Activated T-helper 1 cell treated with anti-CD3 and anti-CD28 coated beads, Interleukin-12 subunit alpha, Interleukin-12 subunit beta, Interleukin-2, Interleukin-4 antibody, amounts not matched to agents 30 ng/mL and 10 ng/mL and 1 ng/mL, durations not matched to agents 14 hours and 24 hours and 36 hours (primary cell): ENCODE measurements at regions not wholly inside any gene's neighbourhood (a gene's known extent, or its start where the extent isn't known, plus 50 kb on each side); places are given as distances from the start of the nearest gene placed in this dataset.

Experiments
- DNase-seq: peaks from one replicate; pipeline ENCODE4 v3.0.0; 2021; ENCODE audit warnings: low spot score
- H3K27ac Mint-ChIP-seq: one replicate; pipeline ENCODE4 v1.8.0; 2021; ENCODE audit warnings: mild to moderate bottlenecking, mixed read lengths
- H3K27me3 Mint-ChIP-seq: one replicate; pipeline ENCODE4 v1.8.0; 2022; ENCODE audit warnings: mild to moderate bottlenecking, moderate library complexity, mixed read lengths; ENCODE audit not compliant: insufficient read depth
- H3K36me3 Mint-ChIP-seq: one replicate; pipeline ENCODE4 v1.8.0; 2021; ENCODE audit warnings: low read depth, mixed read lengths
- H3K4me1 Mint-ChIP-seq: one replicate; pipeline ENCODE4 v1.8.0; 2021; ENCODE audit warnings: low read depth, mixed read lengths
- H3K4me3 Mint-ChIP-seq: one replicate; pipeline ENCODE4 v1.8.0; 2021; ENCODE audit warnings: mild to moderate bottlenecking, moderate library complexity, mixed read lengths
- H3K9me3 Mint-ChIP-seq: one replicate; pipeline ENCODE4 v1.8.0; 2021; ENCODE audit warnings: mixed read lengths
- intact Hi-C: fragments of 100-400 bp; cut with micrococcal nuclease; formaldehyde crosslinking; loops from one replicate; pipeline ENCODE4 v1.15.1; 2024

DNA sequence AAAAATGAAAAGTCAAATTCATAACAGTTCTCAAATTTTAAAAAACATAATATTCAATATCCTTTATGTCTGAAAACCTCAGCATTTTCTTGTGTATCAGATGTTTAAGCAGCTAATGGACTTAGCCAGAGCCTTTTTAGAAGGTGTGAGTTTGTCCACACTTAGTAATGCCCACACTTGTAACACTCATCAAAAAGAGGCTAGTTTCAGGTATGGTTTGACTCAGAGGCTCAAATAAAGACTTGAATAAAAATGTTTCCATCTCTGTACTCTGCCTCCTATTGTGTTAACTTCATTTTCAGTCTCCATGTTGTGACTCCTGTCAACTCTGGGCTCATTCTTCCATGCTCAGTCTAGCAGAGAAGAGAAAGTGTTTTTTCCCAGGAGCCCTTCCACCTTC is 311.6 kb downstream of the IRS1 start:
- Mint-ChIP-seq H3K36me3 (no peaks in the 10 kb centered on the region), H3K27ac (no peak overlapping the region), H3K9me3 (no peaks in the 10 kb centered on the region), H3K4me3 (no peak overlapping the region), H3K4me1 (no peaks in the 10 kb centered on the region), H3K27me3 (peaks cover 10% of the 10 kb centered on the region)
- DNase-seq: no peak
- intact Hi-C loops: loop anchor here (5.0 kb wide), 1 partner anchor 314 kb away; no protein-coding TSS in a partner anchor

DNA sequence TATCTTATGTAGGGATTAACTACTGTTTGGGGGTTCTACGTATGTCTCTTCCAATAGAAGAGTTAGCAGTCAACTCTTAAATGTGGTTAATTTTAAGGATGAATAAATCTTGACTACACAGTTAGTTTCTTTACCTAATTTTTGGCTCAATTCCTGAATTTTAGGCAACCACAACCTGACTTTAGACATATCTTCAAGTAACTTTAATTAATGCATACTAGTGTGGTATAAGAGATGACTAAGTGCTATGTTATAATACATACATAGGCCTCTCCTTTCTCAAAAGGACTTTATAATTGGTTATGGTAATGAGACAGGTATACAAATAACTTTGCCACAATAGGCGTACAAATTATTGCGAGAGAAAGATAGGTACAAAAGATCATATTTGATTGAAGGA is 312.0 kb downstream of the IRS1 start:
- Mint-ChIP-seq H3K36me3 (no peaks in the 10 kb centered on the region), H3K9me3 (no peaks in the 10 kb centered on the region), H3K4me1 (no peaks in the 10 kb centered on the region), H3K27ac (no peak overlapping the region), H3K27me3 (peaks cover 10% of the 10 kb centered on the region), H3K4me3 (no peak overlapping the region)
- DNase-seq: no peak
- intact Hi-C loops: loop anchor here (5.0 kb wide), 1 partner anchor 315 kb away; no protein-coding TSS in a partner anchor

DNA sequence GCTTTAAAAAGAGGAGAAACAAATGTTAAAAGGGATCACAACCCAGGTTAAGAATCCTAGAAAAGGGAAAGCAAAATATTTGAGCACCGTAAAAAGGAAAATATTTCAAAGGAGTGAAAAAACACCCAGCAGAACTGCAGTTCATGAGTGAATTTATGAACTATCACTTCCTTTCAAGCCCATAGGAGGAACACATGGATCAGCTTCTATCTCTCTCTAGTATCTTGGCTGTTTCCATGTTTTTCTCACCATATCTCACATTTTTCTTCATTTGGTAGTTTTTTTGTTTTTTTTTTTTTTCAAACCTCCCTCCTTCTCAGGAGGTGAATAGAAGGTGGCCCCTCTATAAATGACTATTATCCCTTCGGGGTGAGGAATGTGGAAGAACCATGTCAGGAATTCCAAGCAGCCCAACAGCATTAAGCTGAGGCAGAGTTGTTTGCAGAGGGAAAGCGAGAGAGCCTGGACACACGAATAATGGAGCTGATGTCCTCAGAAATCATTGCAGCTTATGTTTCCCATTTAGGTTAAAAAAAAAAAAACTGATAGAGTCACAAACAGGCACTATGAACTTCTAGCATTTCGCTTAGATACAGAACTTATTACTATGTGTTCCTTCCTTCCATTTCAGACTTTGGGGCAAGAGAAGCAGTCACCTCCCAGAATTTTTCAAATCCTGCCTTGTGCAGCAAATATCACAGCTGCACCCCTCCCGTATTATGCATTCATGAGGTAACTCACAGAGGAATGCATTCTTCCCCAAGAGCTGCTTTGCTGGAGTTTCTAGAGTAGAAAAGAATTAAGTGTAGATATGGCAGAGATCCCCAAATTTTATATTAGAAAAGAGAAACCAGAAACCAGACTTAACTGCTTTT is 315.6 kb downstream of the IRS1 start:
- Mint-ChIP-seq H3K4me3 (no peak overlapping the region), H3K9me3 (no peaks in the 10 kb centered on the region), H3K36me3 (no peaks in the 10 kb centered on the region), H3K4me1 (no peaks in the 10 kb centered on the region), H3K27me3 (peaks cover 20% of the 10 kb centered on the region), H3K27ac (no peak overlapping the region)
- intact Hi-C loops: no loop called here
- no peak for DNase-seq

DNA sequence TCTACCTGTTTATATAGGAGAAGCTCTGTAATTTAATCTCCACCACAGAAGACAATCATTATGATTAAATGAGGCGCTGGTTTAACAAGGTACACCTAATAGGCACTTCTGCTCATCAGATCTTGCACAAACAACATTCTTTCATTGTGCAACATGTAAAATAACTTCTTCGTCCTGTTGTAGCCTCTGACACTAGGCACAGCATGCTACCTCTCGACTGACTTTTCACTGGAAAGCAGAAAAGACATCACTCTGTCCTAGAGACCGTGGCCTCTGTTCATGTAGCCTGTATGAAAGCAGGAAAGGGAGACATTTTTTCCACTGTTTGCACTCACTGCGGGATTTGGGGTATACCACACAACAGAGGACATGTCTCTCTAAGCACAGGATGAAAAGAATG is 316.5 kb downstream of the IRS1 start:
- no peak for DNase-seq
- Mint-ChIP-seq H3K9me3 (no peaks in the 10 kb centered on the region), H3K27ac (no peak overlapping the region), H3K27me3 (peaks cover 22% of the 10 kb centered on the region), H3K4me1 (no peaks in the 10 kb centered on the region), H3K4me3 (no peak overlapping the region), H3K36me3 (no peaks in the 10 kb centered on the region)
- intact Hi-C loops: no loop called here

DNA sequence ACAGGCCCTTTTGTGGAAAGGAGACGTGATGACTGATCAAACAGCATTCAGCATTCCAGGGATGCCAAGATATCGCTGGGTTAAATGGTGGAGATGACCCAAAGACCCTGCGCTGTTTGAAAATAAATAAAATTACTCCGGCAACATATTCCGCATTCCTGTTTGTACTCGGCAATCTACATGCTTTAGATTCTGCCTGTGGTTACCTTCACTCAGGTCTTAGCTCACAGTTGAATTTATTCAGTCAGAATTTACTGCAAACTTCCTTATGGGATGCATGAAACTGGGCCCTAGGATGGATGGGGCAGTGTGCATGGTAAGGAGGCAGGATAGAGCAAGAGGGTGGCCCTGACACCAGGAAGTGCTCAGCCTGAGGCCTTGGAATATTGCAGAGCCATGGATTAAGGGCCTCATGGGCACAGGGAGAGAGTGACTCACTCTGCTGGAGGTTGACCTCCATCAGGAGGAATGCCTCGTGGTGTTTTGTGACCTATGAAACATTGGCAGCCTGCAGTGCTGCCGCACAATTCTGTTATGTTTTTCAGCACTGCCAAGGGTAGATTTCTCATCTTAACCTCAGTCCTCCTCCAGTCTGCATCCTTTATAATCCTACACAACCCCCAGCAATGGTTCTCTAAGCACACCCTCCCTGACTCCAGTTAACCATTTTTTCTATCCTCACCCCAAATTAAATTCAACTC is 321.4 kb downstream of the IRS1 start:
- Mint-ChIP-seq H3K9me3 (no peaks in the 10 kb centered on the region), H3K4me1 (no peaks in the 10 kb centered on the region), H3K27me3 (peaks cover 23% of the 10 kb centered on the region), H3K4me3 (no peak overlapping the region), H3K36me3 (peaks cover 1% of the 10 kb centered on the region), H3K27ac (no peak overlapping the region)
- DNase-seq: no peak
- intact Hi-C loops: no loop called here

DNA sequence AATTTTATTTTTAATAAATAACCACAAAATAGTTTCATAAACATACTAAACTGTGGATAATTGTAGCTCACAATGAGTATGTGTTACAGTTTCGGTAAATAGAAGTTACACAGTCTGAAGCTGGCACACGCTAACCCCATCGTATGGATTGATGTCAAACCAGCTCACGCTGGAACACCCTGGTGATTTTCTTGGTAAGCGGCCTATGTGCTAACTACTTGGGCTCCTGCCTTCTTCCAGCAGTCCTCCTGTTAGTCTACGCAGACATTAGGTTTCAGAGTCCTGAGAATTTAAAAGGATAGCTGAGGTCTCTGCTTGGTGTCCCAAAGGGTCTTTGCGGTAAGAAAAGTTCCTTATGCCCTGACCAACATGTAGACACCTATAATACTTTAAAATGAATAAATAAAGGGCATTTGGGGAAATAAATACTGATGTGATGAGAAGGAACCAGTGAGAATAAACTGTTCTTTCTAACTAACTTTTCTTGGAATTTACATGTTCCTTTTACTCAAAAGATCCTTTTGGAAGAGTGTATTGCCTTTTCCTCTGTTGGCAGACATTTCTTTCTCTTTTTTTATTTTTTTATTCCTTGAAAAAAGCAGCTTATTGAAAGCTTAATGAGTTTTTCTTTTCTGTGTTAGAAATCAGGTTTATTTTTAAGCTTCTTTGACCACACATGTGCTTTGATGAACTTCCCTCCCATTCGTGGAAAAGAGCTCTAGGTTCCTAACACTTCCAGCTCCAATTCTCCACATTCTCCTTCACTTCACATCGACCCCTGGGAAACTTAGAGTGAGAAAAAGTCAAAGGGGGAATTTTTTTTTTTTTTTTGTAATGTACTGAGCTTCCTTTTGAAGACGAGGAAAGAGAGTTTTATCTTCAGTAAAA is 322.2 kb downstream of the IRS1 start:
- no peaks in the 10 kb centered on the region for H3K4me1 Mint-ChIP-seq
- H3K9me3 Mint-ChIP-seq: no peaks in the 10 kb centered on the region
- H3K27ac Mint-ChIP-seq: no peak overlapping the region
- intact Hi-C loops: no loop called here
- H3K36me3 Mint-ChIP-seq: peaks cover 1% of the 10 kb centered on the region
- no peak overlapping the region for H3K4me3 Mint-ChIP-seq
- peaks cover 21% of the 10 kb centered on the region for H3K27me3 Mint-ChIP-seq
- no peak for DNase-seq

DNA sequence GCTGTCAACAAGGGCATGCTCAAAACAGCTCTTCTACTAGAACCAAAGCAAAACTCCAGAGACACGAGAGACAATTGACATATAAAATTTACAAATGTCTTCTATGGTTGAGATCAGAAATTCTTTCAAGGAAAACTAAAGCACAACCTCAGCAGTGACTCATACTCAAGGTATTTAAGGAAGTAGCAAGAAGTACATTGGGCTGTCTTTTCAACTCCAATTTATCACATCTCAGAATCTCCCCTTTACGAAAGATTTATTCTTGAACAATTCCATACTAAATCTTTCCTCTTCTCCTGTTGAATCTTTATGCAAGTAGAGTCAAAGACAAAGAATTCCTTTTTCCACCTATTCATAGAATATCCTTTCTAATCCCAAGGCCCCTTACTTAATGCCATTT is 324.0 kb downstream of the IRS1 start:
- Mint-ChIP-seq H3K4me3 (no peak overlapping the region), H3K27ac (no peak overlapping the region), H3K9me3 (no peaks in the 10 kb centered on the region), H3K27me3 (peaks cover 16% of the 10 kb centered on the region), H3K4me1 (no peaks in the 10 kb centered on the region), H3K36me3 (peaks cover 1% of the 10 kb centered on the region)
- no peak for DNase-seq
- intact Hi-C loops: no loop called here

DNA sequence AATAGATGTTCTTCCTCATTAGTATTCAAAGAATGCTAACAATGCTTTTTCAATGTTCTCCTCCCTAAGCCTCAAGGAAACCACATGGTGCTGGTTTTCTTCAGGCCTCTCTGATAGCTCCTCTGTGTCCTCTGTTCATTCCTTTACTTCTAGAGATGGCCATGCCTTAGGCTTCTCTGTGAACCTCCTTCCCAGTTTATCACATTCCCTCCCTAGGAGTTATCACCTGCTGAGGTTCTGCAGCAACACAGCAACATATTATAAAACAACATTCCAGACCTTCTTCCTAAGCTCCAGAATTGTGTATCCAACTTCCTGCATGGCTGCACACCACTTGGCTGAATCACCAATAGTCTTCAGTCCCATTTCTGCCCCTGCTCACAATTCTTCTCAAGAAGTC is 325.5 kb downstream of the IRS1 start:
- DNase-seq: no peak
- Mint-ChIP-seq H3K4me3 (no peak overlapping the region), H3K4me1 (no peaks in the 10 kb centered on the region), H3K27me3 (peaks cover 10% of the 10 kb centered on the region), H3K27ac (no peak overlapping the region), H3K36me3 (peaks cover 1% of the 10 kb centered on the region), H3K9me3 (no peaks in the 10 kb centered on the region)
- intact Hi-C loops: no loop called here

DNA sequence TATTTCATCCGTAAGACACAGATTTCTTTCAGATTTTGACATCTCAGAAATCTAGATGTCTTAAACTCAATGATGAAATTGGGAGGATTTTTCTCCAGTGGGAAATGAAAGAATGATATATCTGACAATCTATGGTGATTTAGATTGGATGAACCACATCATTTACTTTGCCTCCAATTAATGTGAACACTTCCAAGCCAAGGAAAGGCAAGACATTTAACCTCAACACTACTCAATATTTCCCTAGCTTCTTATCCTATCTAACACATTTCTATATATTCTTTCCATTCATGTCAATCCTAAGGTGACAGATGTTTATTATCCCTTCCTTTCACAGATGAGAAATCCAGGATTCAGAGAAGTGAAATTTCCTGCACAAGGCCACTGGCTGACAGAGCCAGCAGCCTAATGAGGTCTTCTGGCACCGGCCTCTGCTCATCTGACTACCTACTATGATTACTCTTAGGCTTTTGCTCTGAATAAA is 327.6 kb downstream of the IRS1 start:
- H3K4me3 Mint-ChIP-seq: no peak overlapping the region
- no peaks in the 10 kb centered on the region for H3K9me3 Mint-ChIP-seq
- DNase-seq: no peak
- H3K27ac Mint-ChIP-seq: no peak overlapping the region
- peaks cover 8% of the 10 kb centered on the region for H3K27me3 Mint-ChIP-seq
- no peaks in the 10 kb centered on the region for H3K4me1 Mint-ChIP-seq
- peaks cover 1% of the 10 kb centered on the region for H3K36me3 Mint-ChIP-seq
- intact Hi-C loops: no loop called here

DNA sequence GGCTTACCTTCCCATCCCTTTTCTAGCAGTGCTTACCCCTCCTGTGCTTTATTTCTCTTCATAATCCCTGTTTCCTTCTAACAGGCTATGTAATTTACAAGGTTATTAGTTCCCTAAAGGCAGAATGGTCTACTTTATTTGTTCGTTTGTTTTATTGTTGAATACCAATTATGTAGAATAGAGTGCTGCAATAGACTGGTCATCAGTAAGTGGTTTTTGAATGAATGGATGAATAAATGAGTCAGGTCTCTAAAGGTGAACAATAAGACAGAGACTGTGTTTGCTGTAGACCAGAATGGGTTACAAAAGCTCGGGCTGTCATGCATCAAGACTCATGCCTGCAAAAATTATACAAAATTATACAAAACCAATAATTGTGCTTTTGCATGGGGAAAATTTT is 332.0 kb downstream of the IRS1 start:
- Mint-ChIP-seq H3K27ac (no peak overlapping the region), H3K27me3 (no peaks in the 10 kb centered on the region), H3K4me1 (no peaks in the 10 kb centered on the region), H3K9me3 (no peaks in the 10 kb centered on the region), H3K4me3 (no peak overlapping the region), H3K36me3 (no peaks in the 10 kb centered on the region)
- intact Hi-C loops: no loop called here
- DNase-seq: no peak

DNA sequence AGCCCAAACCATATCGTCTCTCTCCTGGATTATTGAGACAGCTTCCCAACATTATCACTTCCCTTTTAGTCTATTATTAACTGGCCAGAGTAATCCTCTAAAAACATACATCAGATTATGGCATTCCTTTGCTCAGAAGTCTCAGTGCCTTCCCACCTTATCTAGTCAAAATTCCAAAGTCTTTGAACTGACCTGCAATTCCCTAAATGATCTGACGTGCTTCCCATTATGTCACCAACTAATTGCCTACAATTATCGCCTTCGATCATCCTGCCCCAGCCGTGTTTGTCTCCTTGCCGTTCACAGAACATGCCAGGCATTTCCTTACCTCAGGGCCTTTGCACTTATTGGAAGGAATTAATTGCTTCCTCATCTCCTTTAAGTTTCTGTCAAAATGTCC is 332.4 kb downstream of the IRS1 start:
- no peaks in the 10 kb centered on the region for H3K9me3 Mint-ChIP-seq
- H3K27me3 Mint-ChIP-seq: peaks cover 2% of the 10 kb centered on the region
- no peak overlapping the region for H3K4me3 Mint-ChIP-seq
- DNase-seq: no peak
- no peaks in the 10 kb centered on the region for H3K4me1 Mint-ChIP-seq
- no peaks in the 10 kb centered on the region for H3K36me3 Mint-ChIP-seq
- H3K27ac Mint-ChIP-seq: no peak overlapping the region
- intact Hi-C loops: no loop called here

DNA sequence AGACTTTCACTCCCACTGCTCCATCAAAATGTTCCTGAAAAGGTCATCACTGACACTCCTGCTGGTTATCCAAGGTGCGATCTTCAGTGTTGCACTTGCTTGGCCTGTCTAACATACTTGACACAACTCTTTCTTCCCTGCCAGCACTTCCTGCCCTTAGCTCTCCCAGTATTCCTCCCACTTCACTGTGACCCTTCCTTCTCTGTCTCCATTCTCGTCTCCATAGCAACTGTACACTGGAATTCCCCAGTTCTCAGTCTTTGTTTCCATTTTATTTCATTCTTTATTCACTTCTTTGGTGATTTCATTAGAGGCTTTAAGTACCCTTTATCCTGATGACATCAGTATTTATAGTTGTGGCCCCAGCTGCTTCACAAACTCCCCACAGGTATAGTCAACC is 333.0 kb downstream of the IRS1 start:
- DNase-seq: no peak
- intact Hi-C loops: no loop called here
- no peak overlapping the region for H3K4me3 Mint-ChIP-seq
- H3K27ac Mint-ChIP-seq: no peak overlapping the region
- peaks cover 8% of the 10 kb centered on the region for H3K27me3 Mint-ChIP-seq
- no peaks in the 10 kb centered on the region for H3K4me1 Mint-ChIP-seq
- H3K36me3 Mint-ChIP-seq: no peaks in the 10 kb centered on the region
- H3K9me3 Mint-ChIP-seq: no peaks in the 10 kb centered on the region
